Gastroesophageal sphincter (tissue), 4 donors: ENCODE measurements at regions not wholly inside any gene's neighbourhood (a gene's known extent, or its start where the extent isn't known, plus 50 kb on each side); places are given as distances from the start of the nearest gene placed in this dataset.

Experiments used
- ATAC-seq: fragments of 150-250 bp; one replicate; pipeline ENCODE4 v1.9.1; 2016; ENCODE audit warnings: mild to moderate bottlenecking, moderate library complexity
- H3K27ac ChIP-seq, 4 donors: fragments of 200-600 bp; sonication (generic) in 3 of 4; 1 replicate in 3 of 4; 2 replicates in 1 of 4; pipeline ENCODE4 v1.5.1; 2016 to 2019
- H3K27me3 ChIP-seq: fragments of 200-600 bp; sonication (generic); one replicate; pipeline ENCODE4 v1.5.1; 2019
- H3K36me3 ChIP-seq, 2 donors: fragments of 200-600 bp; sonication (generic); one replicate each; pipeline ENCODE4 v1.5.1; 2019; ENCODE audit warnings: control low read depth in 1 of 2
- H3K4me1 ChIP-seq, 3 donors: fragments of 200-600 bp; sonication (generic); 1 replicate in 2 of 3; 2 replicates in 1 of 3; pipeline ENCODE4 v1.5.1; 2016 to 2019; ENCODE audit warnings: control low read depth in 2 of 3
- H3K4me3 ChIP-seq, 2 donors: fragments of 200-600 bp; sonication (generic); one replicate each; pipeline ENCODE4 v1.5.1; 2019; ENCODE audit warnings: mild to moderate bottlenecking in 1 of 2, moderate library complexity in 1 of 2
- H3K9me3 ChIP-seq, 3 donors: fragments of 200-600 bp; sonication (generic); one replicate each; pipeline ENCODE4 v1.5.1; 2017 to 2019; ENCODE audit warnings: control low read depth in 2 of 3
- EP300 ChIP-seq: sonication (generic); formaldehyde crosslinking; IDR thresholded peaks from one replicate; pipeline ENCODE4 v1.6.1; 2017; ENCODE audit warnings: antibody characterized with exemption, mild to moderate bottlenecking
- POLR2A ChIP-seq, 2 donors: fragments of 450-650 bp; IDR thresholded peaks; one replicate each; pipeline ENCODE4 v1.6.1; 2017; ENCODE audit warnings: antibody characterized with exemption in 2 of 2, mild to moderate bottlenecking in 2 of 2, moderate library complexity in 1 of 2
- POLR2AphosphoS5 ChIP-seq: sonication (generic); formaldehyde crosslinking; IDR thresholded peaks from one replicate; pipeline ENCODE4 v1.6.1; 2017; ENCODE audit warnings: antibody characterized with exemption
- WGBS, 2 donors: methylation state at CpG; one replicate each; pipeline ENCODE4 v1.1.5; 2018; ENCODE audit warnings: low coverage in 1 of 2; 5-methylcytosine and 5-hydroxymethylcytosine counted together
- TF ChIP-seq, protein P1 (sequence below), 4 experiments: fragments of 200-600 bp in 2 of 4; fragments of 450-650 bp in 2 of 4; sonication (generic) in 1 of 4; IDR thresholded peaks; one replicate each; pipeline ENCODE4 v1.5.1; 2017 to 2019; ENCODE audit warnings: antibody characterized with exemption in 4 of 4, mild to moderate bottlenecking in 2 of 4, moderate library complexity in 2 of 4

- H3K4me1 ChIP-seq: no peaks in the 10 kb centered on the region
- TF ChIP-seq EP300 (no peak), POLR2AphosphoS5 (no peak), POLR2A (IDR thresholded peaks at IDR 0.05) (no peak)
- TF ChIP-seq, protein P1, sequence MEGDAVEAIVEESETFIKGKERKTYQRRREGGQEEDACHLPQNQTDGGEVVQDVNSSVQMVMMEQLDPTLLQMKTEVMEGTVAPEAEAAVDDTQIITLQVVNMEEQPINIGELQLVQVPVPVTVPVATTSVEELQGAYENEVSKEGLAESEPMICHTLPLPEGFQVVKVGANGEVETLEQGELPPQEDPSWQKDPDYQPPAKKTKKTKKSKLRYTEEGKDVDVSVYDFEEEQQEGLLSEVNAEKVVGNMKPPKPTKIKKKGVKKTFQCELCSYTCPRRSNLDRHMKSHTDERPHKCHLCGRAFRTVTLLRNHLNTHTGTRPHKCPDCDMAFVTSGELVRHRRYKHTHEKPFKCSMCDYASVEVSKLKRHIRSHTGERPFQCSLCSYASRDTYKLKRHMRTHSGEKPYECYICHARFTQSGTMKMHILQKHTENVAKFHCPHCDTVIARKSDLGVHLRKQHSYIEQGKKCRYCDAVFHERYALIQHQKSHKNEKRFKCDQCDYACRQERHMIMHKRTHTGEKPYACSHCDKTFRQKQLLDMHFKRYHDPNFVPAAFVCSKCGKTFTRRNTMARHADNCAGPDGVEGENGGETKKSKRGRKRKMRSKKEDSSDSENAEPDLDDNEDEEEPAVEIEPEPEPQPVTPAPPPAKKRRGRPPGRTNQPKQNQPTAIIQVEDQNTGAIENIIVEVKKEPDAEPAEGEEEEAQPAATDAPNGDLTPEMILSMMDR (IDR thresholded peaks at IDR 0.05): no peak
- no peak overlapping the region for H3K4me3 ChIP-seq
- no peak for ATAC-seq
- peaks cover 0 to 16% (median 0%) of the 10 kb centered on the region in 3 donors for H3K9me3 ChIP-seq
- no peak overlapping the region for H3K27ac ChIP-seq
- H3K36me3 ChIP-seq: no peaks in the 10 kb centered on the region
- WGBS, 2 donors: 87 to 94% methylated on average over 2 of the region's 2 CpGs
- H3K27me3 ChIP-seq: no peaks in the 10 kb centered on the region
Observed at GRCh38 chr10:8544057-8544380, 489.5 kb downstream of the GATA3 start.

- no peaks in the 10 kb centered on the region for H3K4me1 ChIP-seq
- TF ChIP-seq POLR2AphosphoS5 (no peak), EP300 (no peak), POLR2A (IDR thresholded peaks at IDR 0.05) (no peak)
- TF ChIP-seq, protein P1 (IDR thresholded peaks at IDR 0.05): no peak
- WGBS, 2 donors: 85 to 94% methylated on average over 5 to 6 of the region's 6 CpGs
- no peak overlapping the region for H3K4me3 ChIP-seq
- no peak for ATAC-seq
- no peak overlapping the region for H3K27ac ChIP-seq
- no peaks in the 10 kb centered on the region for H3K36me3 ChIP-seq
- H3K9me3 ChIP-seq: peaks cover 0 to 14% (median 0%) of the 10 kb centered on the region in 3 donors
- H3K27me3 ChIP-seq: no peaks in the 10 kb centered on the region
Observed at GRCh38 chr10:8544500-8544899, 490.0 kb downstream of the GATA3 start.

- H3K27ac ChIP-seq: no peak overlapping the region
- no peaks in the 10 kb centered on the region for H3K27me3 ChIP-seq
- no peaks in the 10 kb centered on the region for H3K36me3 ChIP-seq
- no peaks in the 10 kb centered on the region for H3K9me3 ChIP-seq
- ATAC-seq: no peak
- TF ChIP-seq POLR2AphosphoS5: no peak
- TF ChIP-seq POLR2A (IDR thresholded peaks at IDR 0.05): no peak
- no peak for TF ChIP-seq EP300
- TF ChIP-seq, protein P1 (IDR thresholded peaks at IDR 0.05): no peak
- 20 to 33% methylated on average over 4 of the region's 4 CpGs for WGBS, 2 donors
- H3K4me3 ChIP-seq: no peak overlapping the region
- no peaks in the 10 kb centered on the region for H3K4me1 ChIP-seq
Observed at GRCh38 chr10:8554574-8554973, 500.1 kb downstream of the GATA3 start.

GRCh38 chr10:8556321-8556720, 501.8 kb downstream of the GATA3 start:
- H3K4me3 ChIP-seq: no peak overlapping the region
- H3K4me1 ChIP-seq: no peaks in the 10 kb centered on the region
- no peaks in the 10 kb centered on the region for H3K9me3 ChIP-seq
- no peaks in the 10 kb centered on the region for H3K27me3 ChIP-seq
- TF ChIP-seq EP300: no peak
- no peak for ATAC-seq
- no peaks in the 10 kb centered on the region for H3K36me3 ChIP-seq
- H3K27ac ChIP-seq: no peak overlapping the region

- ATAC-seq: no peak
- peaks cover 8% of the 10 kb centered on the region for H3K27me3 ChIP-seq
- H3K4me1 ChIP-seq: no peaks in the 10 kb centered on the region
- TF ChIP-seq, protein P1 (IDR thresholded peaks at IDR 0.05): no peak
- TF ChIP-seq POLR2A (IDR thresholded peaks at IDR 0.05) (no peak), POLR2AphosphoS5 (no peak)
- no peak overlapping the region for H3K4me3 ChIP-seq
- 69 to 76% methylated on average over 4 to 7 of the region's 7 CpGs for WGBS, 2 donors
- H3K36me3 ChIP-seq: no peaks in the 10 kb centered on the region
- no peaks in the 10 kb centered on the region for H3K9me3 ChIP-seq
- H3K27ac ChIP-seq: no peak overlapping the region
Observed at GRCh38 chr10:8563478-8563877, 509.0 kb downstream of the GATA3 start.

- TF ChIP-seq POLR2AphosphoS5 (no peak), EP300 (no peak), POLR2A (IDR thresholded peaks at IDR 0.05) (no peak)
- TF ChIP-seq, protein P1 (IDR thresholded peaks at IDR 0.05): no peak
Observed at GRCh38 chr10:8566737-8567136, 512.2 kb downstream of the GATA3 start.

More at GRCh38 chr10:8566737-8567136, 512.2 kb downstream of the GATA3 start:
- Histone ChIP-seq H3K9me3 (no peaks in the 10 kb centered on the region), H3K4me3 (no peak overlapping the region), H3K27me3 (peaks cover 8% of the 10 kb centered on the region), H3K36me3 (no peaks in the 10 kb centered on the region), H3K4me1 (no peaks in the 10 kb centered on the region), H3K27ac (no peak overlapping the region)
- WGBS, 2 donors: 100% methylated on average over 2 of the region's 3 CpGs; no CpG with 5 or more reads in 1 of the 2 donors
- no peak for ATAC-seq
